ENCODE measurements at regions not wholly inside any gene's neighbourhood (a gene's known extent, or its start where the extent isn't known, plus 50 kb on each side); places are given as distances from the start of the nearest gene placed in this dataset.

GRCh38 chr12:89878327-89878726, 169.7 kb upstream of the ATP2B1 start:
- H3K9me2 ChIP-seq (replicated peaks; ENCODE audit: control insufficient read depth, low read length), result no peaks in the 10 kb centered on the region
- peak overlapping the region; percentile 89; the same call in 1 of the 2 replicates for H3K27ac ChIP-seq (ENCODE audit: low read depth, low read length)
- H3K79me2 ChIP-seq (ENCODE audit: control insufficient read depth, low read length), result no peaks in the 10 kb centered on the region
- H4K20me1 ChIP-seq (ENCODE audit: control insufficient read depth, insufficient read depth, low read depth, low read length), result no peaks in the 10 kb centered on the region
- H3K4me3 ChIP-seq (ENCODE audit: low read length), result peak overlapping the region; percentile 71; the same call in 1 of the 2 replicates
- peaks cover 17% of the 10 kb centered on the region for H3K36me3 ChIP-seq (ENCODE audit: control insufficient read depth, low read length)
- peaks cover 58% of the 10 kb centered on the region for H3K4me1 ChIP-seq (ENCODE audit: control insufficient read depth, low read length)
- 0 out of 2 replicates have a peak, but pooled peaks cover 3% of the 10 kb centered on the region for H3K9me3 ChIP-seq (ENCODE audit: control insufficient read depth, insufficient read depth, low read length)
- no peaks in the 10 kb centered on the region for H3K27me3 ChIP-seq (ENCODE audit: control insufficient read depth, low read length)
- peak overlapping the region; percentile 91; the same call in 1 of the 2 replicates for H3K4me2 ChIP-seq (ENCODE audit: low read length)
- TF ChIP-seq EZH2phosphoT487 (IDR thresholded peaks at IDR 0.05; ENCODE audit: borderline replicate concordance, low read length), result no peak
- no peak for TF ChIP-seq CTCF (IDR thresholded peaks at IDR 0.05; ENCODE audit: low read depth, low read length, poor library complexity, severe bottlenecking)
- peaks cover 13% of the 10 kb centered on the region for H3F3A ChIP-seq (ENCODE audit: control insufficient read depth, insufficient read depth)

GRCh38 chr12:89877671-89878070, 169.0 kb upstream of the ATP2B1 start:
- H3K9me2 ChIP-seq (replicated peaks; ENCODE audit: control insufficient read depth, low read length), result no peaks in the 10 kb centered on the region
- no peaks in the 10 kb centered on the region for H3K27me3 ChIP-seq (ENCODE audit: control insufficient read depth, low read length)
- peaks cover 13% of the 10 kb centered on the region for H3F3A ChIP-seq (ENCODE audit: control insufficient read depth, insufficient read depth)
- H3K27ac ChIP-seq (ENCODE audit: low read depth, low read length), result no peak overlapping the region
- H3K4me3 ChIP-seq (ENCODE audit: low read length), result no peak overlapping the region
- H3K4me2 ChIP-seq (ENCODE audit: low read length), result no peak overlapping the region
- peaks cover 17% of the 10 kb centered on the region for H3K36me3 ChIP-seq (ENCODE audit: control insufficient read depth, low read length)
- H3K9me3 ChIP-seq (ENCODE audit: control insufficient read depth, insufficient read depth, low read length), result 0 out of 2 replicates have a peak, but pooled peaks cover 3% of the 10 kb centered on the region
- no peaks in the 10 kb centered on the region for H4K20me1 ChIP-seq (ENCODE audit: control insufficient read depth, insufficient read depth, low read depth, low read length)
- TF ChIP-seq CTCF (IDR thresholded peaks at IDR 0.05; ENCODE audit: low read depth, low read length, poor library complexity, severe bottlenecking) (no peak), EZH2phosphoT487 (IDR thresholded peaks at IDR 0.05; ENCODE audit: borderline replicate concordance, low read length) (no peak)
- H3K79me2 ChIP-seq (ENCODE audit: control insufficient read depth, low read length), result no peaks in the 10 kb centered on the region
- H3K4me1 ChIP-seq (ENCODE audit: control insufficient read depth, low read length), result peaks cover 52% of the 10 kb centered on the region

GRCh38 chr12:89877136-89877535, 168.5 kb upstream of the ATP2B1 start:
- Histone ChIP-seq H3K9me2 (replicated peaks; ENCODE audit: control insufficient read depth, low read length) (no peaks in the 10 kb centered on the region), H3K4me1 (ENCODE audit: control insufficient read depth, low read length) (peaks cover 46% of the 10 kb centered on the region), H3K4me2 (ENCODE audit: low read length) (no peak overlapping the region), H3K4me3 (ENCODE audit: low read length) (no peak overlapping the region), H3K27me3 (ENCODE audit: control insufficient read depth, low read length) (no peaks in the 10 kb centered on the region), H3K27ac (ENCODE audit: low read depth, low read length) (no peak overlapping the region), H3K36me3 (ENCODE audit: control insufficient read depth, low read length) (peaks cover 13% of the 10 kb centered on the region), H3F3A (ENCODE audit: control insufficient read depth, insufficient read depth) (peaks cover 13% of the 10 kb centered on the region), H4K20me1 (ENCODE audit: control insufficient read depth, insufficient read depth, low read depth, low read length) (no peaks in the 10 kb centered on the region), H3K79me2 (ENCODE audit: control insufficient read depth, low read length) (no peaks in the 10 kb centered on the region), H3K9me3 (ENCODE audit: control insufficient read depth, insufficient read depth, low read length) (peaks cover 5% of the 10 kb centered on the region; the same call in 1 of the 2 replicates)
- TF ChIP-seq EZH2phosphoT487 (IDR thresholded peaks at IDR 0.05; ENCODE audit: borderline replicate concordance, low read length) (no peak), CTCF (IDR thresholded peaks at IDR 0.05; ENCODE audit: low read depth, low read length, poor library complexity, severe bottlenecking) (no peak)
